HG03342 (cell line): ENCODE measurements at regions not wholly inside any gene's neighbourhood (a gene's known extent, or its start where the extent isn't known, plus 50 kb on each side); places are given as distances from the start of the nearest gene placed in this dataset.
"Not testable (repeated sequence)": the region's sequence is repeated elsewhere in the genome, so short reads cannot be mapped to it uniquely, and the experiment has no call there.

Experiments
- ATAC-seq: cut with Tn5 transposase; IDR thresholded peaks from one replicate; pipeline ENCODE4 v1.9.1; 2021; ENCODE audit warnings: mild to moderate bottlenecking, moderate library complexity; ENCODE audit not compliant: unreplicated experiment

DNA sequence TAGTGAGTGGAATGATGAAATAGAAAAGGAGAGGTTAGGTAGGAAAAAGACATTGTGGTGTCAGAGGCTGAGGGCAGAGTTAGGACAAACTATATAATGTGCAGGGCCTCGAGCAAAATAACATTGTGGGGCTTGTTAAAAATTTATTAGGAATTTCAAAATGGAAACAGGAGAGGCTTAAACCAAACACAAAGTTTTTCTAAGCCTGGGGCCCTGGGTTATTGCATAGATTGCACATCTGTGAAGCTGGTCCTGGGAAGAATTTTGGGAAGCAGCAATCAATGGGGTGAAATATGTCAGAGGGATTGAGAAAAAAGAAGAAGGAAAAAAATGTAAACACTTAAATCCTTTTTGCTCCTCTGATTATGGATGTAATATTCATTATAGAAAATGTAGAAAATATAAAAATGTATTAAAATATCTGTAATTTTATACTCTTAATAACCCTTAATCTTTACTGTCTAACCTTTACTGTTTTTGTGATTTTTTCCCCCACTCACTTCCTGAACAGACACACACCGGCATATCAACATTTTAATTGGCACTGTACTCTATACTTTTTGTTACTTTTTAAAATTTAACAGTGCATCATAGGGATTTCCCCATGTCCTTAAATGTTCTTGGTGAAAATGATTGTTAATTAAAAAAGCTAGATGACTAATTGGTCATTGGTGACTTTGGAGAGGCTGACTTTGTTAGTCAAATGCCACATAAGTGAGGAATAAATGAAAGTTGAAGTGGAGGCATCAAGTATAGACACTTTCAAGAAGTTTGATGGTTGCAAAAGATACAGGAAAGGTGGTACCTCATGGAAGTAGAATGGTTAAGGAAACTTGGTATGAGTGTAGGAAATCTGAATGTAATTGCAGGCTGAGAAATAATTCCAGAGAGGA lies 183.4 kb downstream of the NFKBIZ start:
- no peak for ATAC-seq

DNA sequence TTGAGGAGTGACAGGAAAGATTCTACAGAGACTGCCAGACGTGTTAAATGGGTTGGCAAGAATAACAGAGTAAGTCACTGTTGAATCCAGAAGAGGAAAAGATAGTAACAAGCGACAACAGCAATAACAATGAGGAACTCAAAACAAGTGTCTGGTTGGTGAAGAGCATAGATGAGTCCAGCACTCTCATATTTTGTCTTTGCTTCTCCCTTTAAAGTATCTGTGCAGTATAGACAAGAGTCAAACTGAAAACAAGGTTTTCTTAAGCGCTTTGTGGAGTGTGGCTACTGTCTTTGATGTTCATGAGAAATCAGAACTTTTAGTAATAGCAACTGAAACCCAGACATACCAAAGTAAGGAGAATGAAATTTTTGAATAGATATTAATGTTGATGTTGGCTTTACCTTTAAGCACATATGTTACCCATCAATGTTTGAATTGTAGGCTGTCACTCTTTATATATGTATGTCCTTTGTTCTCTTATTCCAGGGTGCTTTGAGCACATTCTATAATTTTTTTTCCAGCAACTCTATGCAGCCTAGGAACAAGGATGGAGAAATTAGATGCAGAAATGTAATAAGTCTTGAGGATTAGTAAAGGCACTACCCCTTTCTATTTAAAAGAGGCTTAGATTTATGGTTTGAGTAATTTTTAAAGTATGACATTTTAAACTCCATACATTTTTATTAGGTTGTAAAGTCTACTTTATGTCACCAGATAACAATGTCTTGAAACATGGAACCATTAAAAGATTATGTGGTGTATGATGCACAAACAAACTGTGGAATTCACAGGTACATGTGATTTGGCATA lies 185.5 kb downstream of the NFKBIZ start:
- ATAC-seq, result peak; percentile 36

DNA sequence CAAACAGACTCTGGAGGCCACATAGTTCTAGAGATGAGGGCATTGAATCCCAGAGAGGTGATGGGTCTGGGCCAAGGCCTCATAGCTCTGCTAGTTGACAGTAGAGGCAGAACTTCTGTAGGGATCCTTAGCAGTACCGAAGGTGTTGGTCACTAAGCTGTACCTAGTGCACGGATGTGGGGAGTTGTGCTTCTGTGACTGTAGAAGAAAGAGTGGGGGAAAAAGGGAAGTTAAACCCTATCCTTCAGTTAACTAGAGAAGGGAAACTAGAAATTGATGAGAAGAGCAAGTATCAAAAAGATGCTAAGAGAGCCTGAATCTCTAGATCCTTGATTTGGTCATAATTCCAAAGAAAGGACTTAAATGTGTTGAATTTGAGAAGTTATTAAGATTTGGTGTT lies 186.7 kb downstream of the NFKBIZ start:
- ATAC-seq, result peak; percentile 47

DNA sequence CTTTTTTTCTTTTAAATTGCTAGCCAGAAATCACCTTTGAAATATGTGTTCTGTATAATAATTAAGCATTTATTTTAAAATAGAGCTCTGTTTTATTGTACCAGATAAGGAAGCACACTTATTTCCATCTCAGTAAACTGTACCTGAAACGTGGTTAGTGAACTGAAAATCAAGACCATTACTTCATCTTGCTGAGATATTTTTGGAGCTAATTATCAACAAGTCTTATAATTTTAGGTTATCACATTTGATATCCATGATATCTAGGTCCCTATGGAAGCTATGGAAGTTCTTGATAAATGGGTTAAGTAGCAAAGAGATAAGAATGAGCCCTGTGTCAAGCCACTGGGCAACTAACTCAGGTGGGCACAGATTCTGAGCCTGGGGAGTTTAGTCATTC lies 187.2 kb downstream of the NFKBIZ start:
- no peak for ATAC-seq

DNA sequence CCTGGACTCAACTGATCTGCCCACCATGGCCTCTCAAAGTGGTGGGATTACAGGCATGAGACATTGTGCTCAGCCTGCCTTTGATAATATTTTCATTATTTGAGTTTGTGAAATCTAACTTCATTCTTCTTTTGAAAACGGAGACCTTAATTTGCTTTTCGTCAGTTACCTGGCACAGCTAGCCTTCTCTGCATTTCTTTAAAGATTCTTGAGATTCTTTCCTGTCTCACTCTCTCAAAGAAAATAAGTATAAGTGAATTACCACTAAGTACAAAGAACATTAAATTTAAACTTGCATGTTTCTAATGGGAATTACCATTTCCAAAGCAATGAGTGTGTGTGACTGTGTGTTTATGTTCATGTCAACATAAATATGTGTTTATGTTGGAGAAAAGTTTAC lies 187.9 kb downstream of the NFKBIZ start:
- ATAC-seq, result no peak

DNA sequence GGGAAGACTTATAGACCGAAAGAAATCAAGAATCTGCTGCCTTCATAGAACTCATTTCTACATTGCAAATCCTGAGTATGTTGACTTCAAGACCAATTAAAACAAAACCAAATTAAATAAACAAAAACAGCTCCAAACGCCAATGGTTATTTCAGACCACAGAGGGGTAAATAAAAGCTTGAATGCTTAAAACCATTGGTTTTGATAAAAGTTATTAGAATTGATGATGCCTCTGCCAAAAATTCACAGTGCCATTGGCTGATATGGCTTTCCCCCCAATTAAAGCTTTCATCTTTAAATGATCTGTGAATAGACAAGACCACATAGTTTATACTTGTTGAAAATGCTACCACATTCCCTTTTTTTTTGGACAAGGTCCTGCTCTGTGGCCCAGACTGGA lies 188.5 kb downstream of the NFKBIZ start:
- ATAC-seq, result no peak

DNA sequence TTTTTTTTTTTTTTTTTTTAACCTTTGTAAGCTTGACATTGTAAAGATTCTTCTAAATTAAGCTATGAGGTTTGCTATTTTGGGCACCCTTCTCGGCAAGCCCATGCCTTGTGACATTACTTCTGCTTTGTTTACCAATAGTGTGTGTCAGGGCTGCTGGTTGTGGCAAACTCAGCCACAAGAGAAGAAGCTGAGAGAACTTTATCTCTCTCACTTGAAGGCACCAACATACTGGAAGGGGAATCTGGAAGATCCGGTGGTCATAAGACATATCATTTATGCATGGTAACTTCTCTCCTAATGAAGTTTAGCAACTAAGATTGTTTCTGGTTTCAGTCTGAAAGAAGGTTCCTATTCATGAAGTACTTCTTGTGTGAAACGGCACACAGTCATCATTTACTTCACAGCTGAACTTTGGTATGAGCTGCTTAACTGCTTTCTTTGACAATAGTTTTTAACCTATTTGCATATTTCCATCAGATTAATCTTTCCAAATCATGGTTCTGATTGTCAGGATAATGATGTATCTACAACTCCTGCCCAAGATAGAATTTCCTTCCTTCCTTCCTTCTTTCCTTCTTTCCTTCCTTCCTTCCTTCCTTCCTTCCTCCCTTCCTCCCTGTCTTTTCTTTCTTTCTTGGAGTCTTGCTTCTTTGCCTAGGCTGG lies 189.3 kb downstream of the NFKBIZ start:
- peak; percentile 91 for ATAC-seq

DNA sequence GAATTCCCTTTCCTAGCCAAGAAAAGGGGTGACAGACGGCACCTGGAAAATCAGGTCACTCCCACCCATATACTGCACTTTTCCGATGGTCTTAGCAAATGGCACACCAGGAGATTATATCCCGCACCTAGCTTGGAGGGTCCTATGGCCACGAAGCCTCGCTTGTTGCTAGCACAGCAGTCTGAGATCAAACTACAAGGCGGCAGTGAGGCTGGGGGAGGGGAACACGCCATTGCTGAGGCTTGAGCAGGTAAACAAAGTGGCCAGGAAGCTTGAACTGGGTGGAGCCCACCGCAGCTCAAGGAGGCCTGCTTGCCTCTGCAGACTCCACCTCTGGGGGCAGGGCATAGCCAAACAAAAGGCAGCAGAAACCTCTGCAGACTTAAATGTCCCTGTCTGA lies 190.8 kb downstream of the NFKBIZ start:
- not testable (repeated sequence) for ATAC-seq

DNA sequence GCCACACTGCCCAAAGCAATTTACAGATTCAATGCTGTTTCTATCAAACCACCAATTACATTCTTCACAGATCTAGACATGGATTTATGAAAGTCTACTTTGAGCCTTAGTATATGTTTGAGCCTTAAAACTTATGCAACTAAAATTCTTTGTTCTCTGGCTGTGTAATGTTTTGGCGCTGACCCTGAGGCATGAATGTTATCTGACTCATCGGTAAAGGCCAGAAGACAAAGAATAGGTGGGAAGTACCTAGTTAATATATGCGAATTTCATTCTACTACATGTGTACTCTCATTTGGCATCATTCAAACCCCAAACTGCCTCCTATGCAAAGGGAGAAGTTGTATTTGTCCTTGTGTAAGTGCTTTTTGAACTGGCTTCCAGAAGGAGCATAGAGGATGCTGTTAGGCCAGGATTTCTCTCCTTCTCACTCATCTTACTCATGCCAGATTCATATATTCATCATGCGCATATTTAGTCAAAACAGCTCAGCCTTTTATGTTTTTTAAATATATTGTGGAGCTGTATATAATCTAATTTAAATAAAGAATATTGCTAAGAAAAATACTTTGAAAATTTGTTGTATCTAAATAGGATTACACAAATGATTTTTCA lies 204.2 kb downstream of the NFKBIZ start:
- peak; percentile 43 for ATAC-seq

DNA sequence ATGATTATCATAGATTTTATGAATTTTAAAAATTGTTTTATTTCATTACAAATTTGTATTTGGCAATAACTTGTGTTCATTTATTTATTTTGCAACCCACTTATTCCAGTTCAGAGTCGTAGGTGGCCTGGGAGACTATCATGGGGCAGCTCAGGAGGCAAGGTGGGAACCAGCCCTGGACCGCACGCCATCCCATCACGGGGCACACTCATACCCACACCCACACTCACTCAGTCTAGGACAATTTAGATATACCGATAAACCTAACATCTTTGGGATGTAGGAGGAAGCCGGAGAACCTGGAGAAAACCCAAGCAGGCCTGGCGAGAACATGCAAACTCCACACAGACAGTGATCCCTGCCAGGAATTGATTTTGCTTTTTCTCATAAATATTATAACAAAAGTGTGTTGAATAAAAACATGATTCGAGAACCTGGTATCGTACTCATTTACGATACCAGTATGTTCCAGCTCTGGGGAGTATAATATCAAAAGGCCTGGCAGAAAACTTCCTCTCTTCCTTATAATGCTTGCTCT lies 205.3 kb downstream of the NFKBIZ start:
- ATAC-seq, result no peak

DNA sequence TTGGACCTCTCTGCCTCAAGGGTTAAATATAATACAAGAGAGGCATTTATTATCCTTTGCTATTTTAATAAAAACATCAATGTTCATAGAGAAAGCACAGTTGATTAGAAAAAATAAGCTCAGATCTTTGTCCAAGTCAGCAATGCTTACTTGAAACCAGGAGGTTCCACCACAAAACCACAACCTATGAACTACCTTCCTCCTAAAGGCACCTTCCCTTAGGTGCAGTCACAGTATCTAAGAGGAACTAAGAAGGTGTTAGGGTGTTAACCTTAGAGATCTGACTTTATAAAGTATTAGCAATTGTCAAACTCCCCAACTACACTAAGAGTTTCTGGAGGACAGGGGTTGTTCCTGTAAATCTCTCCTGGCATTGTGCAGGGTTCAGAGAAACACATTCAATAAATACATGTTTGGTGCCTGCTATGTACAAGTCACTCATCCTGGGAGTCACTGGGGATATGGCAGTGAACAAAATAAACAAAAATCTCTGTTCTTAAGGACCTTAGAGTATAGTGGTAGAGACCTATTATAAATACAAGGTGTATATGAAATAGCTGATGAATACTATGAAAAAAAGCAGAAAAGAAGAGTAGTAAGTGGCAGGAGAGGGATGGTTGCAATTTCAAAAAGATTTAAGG lies 208.6 kb downstream of the NFKBIZ start:
- ATAC-seq, result peak; percentile 83

DNA sequence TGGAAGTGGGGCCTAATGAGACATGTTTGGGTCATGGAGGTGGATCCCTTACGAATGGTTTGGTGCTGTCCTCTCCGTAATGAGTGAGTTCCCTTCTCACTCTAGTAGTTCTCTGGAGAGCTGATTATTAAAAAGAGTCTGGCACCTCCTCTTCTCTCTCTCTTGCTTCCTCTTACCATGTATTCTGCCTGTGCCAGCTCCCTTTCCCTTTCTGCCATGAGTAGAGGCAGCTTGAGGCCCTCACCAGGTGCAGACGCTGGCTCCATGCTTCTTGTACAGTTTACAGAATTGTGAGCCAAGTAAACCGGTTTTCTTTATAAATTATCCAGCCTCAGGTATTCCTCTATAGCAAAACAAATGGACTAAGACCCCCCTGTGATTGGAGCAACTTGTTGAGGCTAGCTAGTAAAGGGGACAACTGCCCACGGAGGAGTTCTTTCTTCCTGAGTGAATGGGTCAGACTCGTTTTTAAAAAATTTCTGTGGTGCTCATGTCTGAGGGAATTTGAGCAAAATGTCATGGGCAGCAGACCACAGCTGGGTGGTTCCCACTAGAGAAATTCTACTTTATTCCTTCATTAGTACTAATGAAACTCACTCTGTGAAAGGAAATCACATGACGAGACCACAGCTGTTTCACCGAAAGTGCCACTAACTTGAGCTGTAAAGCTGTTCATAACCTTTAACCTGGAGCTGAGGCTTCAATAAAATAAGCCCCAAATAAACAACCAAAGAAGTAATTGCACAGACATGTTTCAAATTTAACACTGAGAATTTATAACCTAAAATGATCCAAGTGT lies 210.0 kb downstream of the NFKBIZ start:
- peak; percentile 75 for ATAC-seq

DNA sequence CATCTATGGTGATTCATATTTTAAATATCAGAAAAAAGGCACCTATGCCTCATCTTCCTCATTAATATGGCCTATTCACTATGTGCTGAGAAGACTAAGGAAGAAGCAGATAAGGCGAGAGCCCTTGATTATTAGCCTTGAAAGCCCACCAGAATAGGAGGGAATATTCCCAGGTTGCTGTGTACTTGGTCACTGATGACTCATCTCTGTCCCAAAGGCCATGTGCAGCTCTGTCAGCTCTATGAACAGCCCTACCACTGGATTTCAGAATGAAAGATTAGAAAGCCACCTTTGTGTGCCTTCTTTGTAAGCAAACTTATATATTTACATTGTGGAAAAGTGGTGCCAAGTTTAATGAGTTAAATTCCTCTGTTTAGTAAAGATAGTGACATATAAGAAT lies 211.5 kb downstream of the NFKBIZ start:
- peak; percentile 29 for ATAC-seq

DNA sequence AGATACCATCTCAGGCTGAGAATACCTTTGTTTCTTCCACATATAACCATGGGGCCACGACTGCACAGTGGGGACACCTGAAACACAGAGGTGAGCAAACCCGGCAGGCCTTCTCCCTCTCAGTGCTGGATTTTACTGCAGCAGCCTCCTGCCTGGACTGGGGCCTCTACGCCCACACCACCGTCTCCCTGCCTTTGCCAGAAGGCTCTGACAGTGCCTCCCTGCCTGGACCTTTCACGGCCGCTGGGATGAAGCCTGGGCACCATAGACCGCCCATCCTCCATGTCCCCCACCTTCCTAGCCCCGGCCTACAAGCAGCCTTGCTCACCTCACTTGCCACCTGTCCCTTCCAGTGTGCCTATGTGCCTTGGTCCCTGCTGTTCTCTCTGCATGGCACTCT lies 214.3 kb downstream of the NFKBIZ start:
- ATAC-seq, result no peak

DNA sequence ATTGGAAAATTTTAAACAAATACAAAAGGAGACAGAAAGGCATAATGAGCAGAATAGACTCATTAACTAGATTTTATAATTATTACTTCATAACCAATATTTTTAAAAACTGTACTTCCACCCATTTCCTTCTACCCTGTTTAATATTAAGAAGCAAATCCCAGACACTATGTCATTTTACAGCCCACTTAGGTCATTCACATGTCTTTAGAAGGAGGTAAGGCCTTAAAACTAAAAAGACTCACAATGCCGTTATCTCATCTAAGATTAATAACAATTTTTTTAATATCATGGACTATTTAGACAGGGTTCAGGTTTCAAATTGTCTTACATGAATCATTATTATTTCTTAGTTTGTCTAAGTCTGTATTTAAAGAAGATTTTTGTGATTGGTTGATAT lies 217.2 kb downstream of the NFKBIZ start:
- no peak for ATAC-seq

DNA sequence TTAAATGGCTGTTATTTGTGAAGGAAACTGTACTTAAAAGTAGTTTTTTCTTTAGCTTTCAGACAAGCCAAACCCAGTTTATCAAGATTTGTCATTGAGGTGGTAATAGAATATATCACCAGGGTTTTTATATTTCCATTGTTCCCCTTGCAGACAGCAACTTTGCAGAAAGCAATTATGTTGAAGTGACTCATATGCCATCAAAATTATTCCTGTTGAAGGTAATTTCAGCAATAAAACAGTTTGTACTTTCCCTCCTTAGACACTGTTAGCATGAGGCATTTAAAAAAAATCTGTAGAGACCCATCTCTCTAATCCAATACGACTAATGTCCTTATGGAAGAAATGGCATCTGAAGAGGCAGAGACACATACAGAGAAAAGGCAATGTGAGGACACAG lies 219.0 kb downstream of the NFKBIZ start:
- no peak for ATAC-seq

DNA sequence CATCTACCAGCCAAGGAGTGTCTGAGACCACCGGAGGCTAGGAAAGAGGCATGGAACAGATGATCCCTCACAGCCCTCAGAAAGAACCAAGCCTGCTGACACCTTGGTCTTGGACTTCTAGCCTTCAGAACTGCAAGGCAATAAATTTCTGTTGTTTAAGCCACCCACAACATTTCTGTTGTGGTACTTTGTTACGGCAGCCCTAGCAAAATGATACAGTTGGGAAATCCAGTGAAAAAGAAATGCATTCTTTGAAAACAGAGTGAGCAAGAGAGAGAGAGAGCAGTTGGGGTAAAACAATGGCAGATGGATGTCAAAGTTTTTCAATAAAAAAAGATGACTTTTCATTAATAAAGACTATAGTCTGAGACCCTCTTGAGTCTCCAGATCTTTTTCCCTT lies 219.4 kb downstream of the NFKBIZ start:
- no peak for ATAC-seq

DNA sequence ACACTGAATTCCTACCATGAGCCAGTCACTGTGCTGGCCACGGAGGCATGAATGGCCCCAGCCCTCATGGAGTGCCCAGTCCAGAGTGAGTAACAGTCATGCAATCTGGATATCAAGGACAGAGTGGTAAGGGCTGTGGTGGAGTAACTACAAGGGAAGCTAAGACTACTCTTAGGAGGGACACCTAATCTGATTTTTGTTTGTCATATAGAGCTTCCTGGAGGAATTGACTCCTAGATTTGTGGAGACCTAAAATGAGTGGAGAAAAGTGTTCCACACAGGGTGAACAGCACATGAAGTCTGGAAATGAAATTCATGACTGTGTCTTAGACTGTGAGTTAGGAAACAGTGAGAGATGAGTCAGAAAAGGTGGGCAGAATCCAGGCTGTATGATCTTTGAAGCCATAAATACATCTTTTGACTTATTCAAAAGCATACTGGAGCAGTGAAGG lies 219.9 kb downstream of the NFKBIZ start:
- ATAC-seq, result no peak

DNA sequence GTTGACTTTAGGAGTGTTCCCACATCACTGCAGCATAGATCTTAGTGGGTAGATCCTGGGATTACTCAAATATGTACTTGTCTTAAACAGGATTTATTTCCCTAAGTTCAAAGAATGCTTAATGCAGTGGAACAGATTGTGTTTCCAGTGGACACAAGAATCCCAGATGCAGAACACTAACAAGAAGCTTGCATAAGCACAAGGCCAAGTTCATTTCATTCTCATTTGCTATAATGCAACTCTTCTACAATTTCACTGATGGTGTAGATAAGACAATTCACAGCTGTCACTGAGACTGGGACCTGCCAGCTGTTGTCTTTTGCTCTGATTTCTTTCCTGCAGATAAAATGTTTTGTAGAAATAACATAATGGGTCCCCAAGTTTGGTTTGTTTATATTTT lies 225.6 kb downstream of the NFKBIZ start:
- ATAC-seq, result no peak
